Panc1 (cell line): ENCODE measurements at regions not wholly inside any gene's neighbourhood (a gene's known extent, or its start where the extent isn't known, plus 50 kb on each side); places are given as distances from the start of the nearest gene placed in this dataset.

ENCODE experiments used
- ATAC-seq: fragments of 200-7000 bp; cut with Tn5 transposase; 2 replicates; pipeline ENCODE4 v1.9.1; 2020; ENCODE audit warnings: mild to moderate bottlenecking, moderate library complexity
- BruUV-seq: library from RNA; stranded (reverse); fragments of 400-500 nt; replicated peaks from 2 replicates; lab custom pipeline; 2021; lab: Mats Ljungman, UMichigan
- CTCF ChIA-PET: fragments of 300-600 bp; sonication (Branson Sonifier 250); formaldehyde crosslinking; loops from one replicate; lab custom pipeline; 2022; ENCODE audit warnings: antibody characterized with exemption; lab: Charles Lee
- POLR2A ChIA-PET: fragments of 300-600 bp; sonication (Branson Sonifier 250); formaldehyde crosslinking; loops from one replicate; lab custom pipeline; 2022; ENCODE audit warnings: antibody characterized with exemption; lab: Charles Lee
- DNase-seq: peaks from one replicate; pipeline ENCODE4 v3.0.0-alpha.2; 2010; ENCODE audit warnings: low read depth, low spot score
- H3K27ac ChIP-seq: 2 replicates; pipeline ENCODE4 v1.5.1; 2011; ENCODE audit warnings: mild to moderate bottlenecking, low read length, inconsistent platforms
- H3K27me3 ChIP-seq: fragments of 200-500 bp; sonication (Bioruptor generic); 2 replicates; pipeline ENCODE4 v1.6.0; 2014; ENCODE audit warnings: low read length, inconsistent platforms; ENCODE audit not compliant: control insufficient read depth, insufficient read depth
- H3K36me3 ChIP-seq: fragments of 200-500 bp; sonication (Bioruptor generic); 2 replicates; pipeline ENCODE4 v1.5.1; 2014; ENCODE audit warnings: inconsistent platforms, mild to moderate bottlenecking, low read length, moderate library complexity; ENCODE audit not compliant: control insufficient read depth, insufficient read depth
- H3K4me1 ChIP-seq: 2 replicates; pipeline ENCODE4 v1.5.1; 2011; ENCODE audit warnings: inconsistent platforms, mild to moderate bottlenecking, low read length, moderate library complexity; ENCODE audit not compliant: control insufficient read depth, insufficient read depth
- H3K4me3 ChIP-seq, 2 experiments: 2 replicates each; pipeline ENCODE4 v1.5.1; 2011 to 2012; ENCODE audit warnings: low read depth in 2 of 2, low read length in 2 of 2, mild to moderate bottlenecking in 2 of 2, inconsistent platforms in 1 of 2, moderate library complexity in 1 of 2
- H3K9me3 ChIP-seq: fragments of 200-500 bp; sonication (Bioruptor generic); 2 replicates; pipeline ENCODE4 v1.5.1; 2014; ENCODE audit warnings: low read depth, mild to moderate bottlenecking, inconsistent platforms, low read length, moderate library complexity; ENCODE audit not compliant: control insufficient read depth, insufficient read depth
- POLR2AphosphoS5 ChIP-seq: IDR thresholded peaks from 2 replicates; pipeline ENCODE4 v1.6.1; 2012; ENCODE audit warnings: mild to moderate bottlenecking, low read depth, low read length, moderate library complexity
- REST ChIP-seq, 2 experiments: IDR thresholded peaks; 2 replicates each; pipeline ENCODE4 v1.6.1; 2011 to 2012; ENCODE audit warnings: low read depth in 2 of 2, control low read depth in 1 of 2, low read length in 1 of 2, mild to moderate bottlenecking in 1 of 2, moderate library complexity in 1 of 2; ENCODE audit not compliant: insufficient read depth in 1 of 2
- SIN3A ChIP-seq: IDR thresholded peaks from 2 replicates; pipeline ENCODE4 v1.6.1; 2012; ENCODE audit warnings: low read depth, mild to moderate bottlenecking, low read length, moderate library complexity, borderline replicate concordance; ENCODE audit not compliant: insufficient read depth
- TCF7L2 ChIP-seq: IDR thresholded peaks from 2 replicates; pipeline ENCODE4 v1.6.1; 2011; ENCODE audit warnings: mild to moderate bottlenecking, low read depth, low read length, inconsistent platforms
- in situ Hi-C: cut with HindIII; loops from 2 replicates; pipeline ENCODE4 v1.10.0; 2016; ENCODE audit warnings: low sequenced_read_pairs, low pct_unique_long_range_greater_than_20kb
- intact Hi-C: fragments of 100-400 bp; cut with micrococcal nuclease; formaldehyde crosslinking; loops from one replicate; pipeline ENCODE4 v1.10.0; 2022; ENCODE audit not compliant: unreplicated experiment
- TF ChIP-seq, protein P1 (sequence below): fragments of 450-650 bp; IDR thresholded peaks from 2 replicates; pipeline ENCODE4 v1.5.1; 2017; ENCODE audit warnings: mild to moderate bottlenecking

DNA sequence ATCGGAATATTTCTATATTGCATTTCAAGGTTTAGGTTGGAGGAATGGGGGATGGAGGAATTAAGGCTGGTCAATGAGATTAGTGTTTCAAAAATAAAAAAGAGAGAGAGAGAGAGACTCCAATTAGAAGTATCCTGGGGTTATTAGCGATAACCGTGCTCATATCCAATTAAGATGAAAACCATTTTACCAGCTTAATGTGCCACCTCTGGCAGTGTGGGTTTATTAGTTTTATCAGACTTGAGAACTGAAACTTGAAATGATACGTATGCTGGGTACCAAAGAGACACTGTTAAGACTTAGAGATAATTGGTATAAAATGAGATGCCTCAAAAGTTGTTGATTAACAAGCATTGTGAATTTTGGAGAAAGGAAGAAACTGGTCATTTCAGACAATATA, 251.5 kb upstream of the NR2F2 start:
- Histone ChIP-seq H3K27me3 (no peaks in the 10 kb centered on the region), H3K4me3 (no peak overlapping the region), H3K9me3 (no peaks in the 10 kb centered on the region), H3K27ac (no peak overlapping the region), H3K4me1 (no peaks in the 10 kb centered on the region), H3K36me3 (no peaks in the 10 kb centered on the region)
- intact Hi-C loops (no loop called here), in situ Hi-C loops (no loop called here)
- BruUV-seq = no TSS peak
- no peak for DNase-seq
- POLR2A ChIA-PET = no interaction called here
- CTCF ChIA-PET = no interaction called here
- no peak for TF ChIP-seq POLR2AphosphoS5
- TF ChIP-seq SIN3A = no peak
- TF ChIP-seq REST (IDR thresholded peaks at IDR 0.05; ENCODE audit: insufficient read depth in 1 of 2, low read depth in 2 of 2, low read length in 1 of 2) = no peak
- TF ChIP-seq, protein P1, sequence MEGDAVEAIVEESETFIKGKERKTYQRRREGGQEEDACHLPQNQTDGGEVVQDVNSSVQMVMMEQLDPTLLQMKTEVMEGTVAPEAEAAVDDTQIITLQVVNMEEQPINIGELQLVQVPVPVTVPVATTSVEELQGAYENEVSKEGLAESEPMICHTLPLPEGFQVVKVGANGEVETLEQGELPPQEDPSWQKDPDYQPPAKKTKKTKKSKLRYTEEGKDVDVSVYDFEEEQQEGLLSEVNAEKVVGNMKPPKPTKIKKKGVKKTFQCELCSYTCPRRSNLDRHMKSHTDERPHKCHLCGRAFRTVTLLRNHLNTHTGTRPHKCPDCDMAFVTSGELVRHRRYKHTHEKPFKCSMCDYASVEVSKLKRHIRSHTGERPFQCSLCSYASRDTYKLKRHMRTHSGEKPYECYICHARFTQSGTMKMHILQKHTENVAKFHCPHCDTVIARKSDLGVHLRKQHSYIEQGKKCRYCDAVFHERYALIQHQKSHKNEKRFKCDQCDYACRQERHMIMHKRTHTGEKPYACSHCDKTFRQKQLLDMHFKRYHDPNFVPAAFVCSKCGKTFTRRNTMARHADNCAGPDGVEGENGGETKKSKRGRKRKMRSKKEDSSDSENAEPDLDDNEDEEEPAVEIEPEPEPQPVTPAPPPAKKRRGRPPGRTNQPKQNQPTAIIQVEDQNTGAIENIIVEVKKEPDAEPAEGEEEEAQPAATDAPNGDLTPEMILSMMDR = no peak
- no peak for TF ChIP-seq TCF7L2
- no peak for ATAC-seq

GRCh38 chr15:96079882-96080281, 250.6 kb upstream of the NR2F2 start:
- in situ Hi-C loops (no loop called here), intact Hi-C loops (no loop called here)
- CTCF ChIA-PET = no interaction called here
- no peak overlapping the region for H3K4me3 ChIP-seq
- no peaks in the 10 kb centered on the region for H3K27me3 ChIP-seq
- no peaks in the 10 kb centered on the region for H3K4me1 ChIP-seq
- DNase-seq = no peak
- TF ChIP-seq TCF7L2 (no peak), POLR2AphosphoS5 (no peak), SIN3A (no peak), REST (IDR thresholded peaks at IDR 0.05; ENCODE audit: insufficient read depth in 1 of 2, low read depth in 2 of 2, low read length in 1 of 2) (no peak)
- TF ChIP-seq, protein P1 = no peak
- no peaks in the 10 kb centered on the region for H3K36me3 ChIP-seq
- BruUV-seq = no TSS peak
- no peak overlapping the region; the same call in 1 of the 2 replicates for H3K27ac ChIP-seq
- no peak for ATAC-seq
- POLR2A ChIA-PET = no interaction called here
- no peaks in the 10 kb centered on the region for H3K9me3 ChIP-seq
